Astrocyte (in vitro differentiated cells and primary cell): ENCODE measurements at regions not wholly inside any gene's neighbourhood (a gene's known extent, or its start where the extent isn't known, plus 50 kb on each side); places are given as distances from the start of the nearest gene placed in this dataset.

Experiments used
- CTCF ChIP-seq: IDR thresholded peaks from 2 replicates; pipeline ENCODE4 v1.5.1; 2011; ENCODE audit warnings: low read depth, mild to moderate bottlenecking, inconsistent platforms, low read length, moderate library complexity; ENCODE audit not compliant: insufficient read depth
- EZH2 ChIP-seq: IDR thresholded peaks from 2 replicates; pipeline ENCODE4 v1.6.1; 2012; ENCODE audit warnings: mild to moderate bottlenecking, low read length, inconsistent platforms; ENCODE audit not compliant: insufficient read depth

GRCh38 chr16:60686824-60687223 lies 1349.4 kb downstream of the CDH8 start:
- TF ChIP-seq CTCF (no peak), EZH2 (no peak)
